ENCODE measurements at regions not wholly inside any gene's neighbourhood (a gene's known extent, or its start where the extent isn't known, plus 50 kb on each side); places are given as distances from the start of the nearest gene placed in this dataset.

DNA sequence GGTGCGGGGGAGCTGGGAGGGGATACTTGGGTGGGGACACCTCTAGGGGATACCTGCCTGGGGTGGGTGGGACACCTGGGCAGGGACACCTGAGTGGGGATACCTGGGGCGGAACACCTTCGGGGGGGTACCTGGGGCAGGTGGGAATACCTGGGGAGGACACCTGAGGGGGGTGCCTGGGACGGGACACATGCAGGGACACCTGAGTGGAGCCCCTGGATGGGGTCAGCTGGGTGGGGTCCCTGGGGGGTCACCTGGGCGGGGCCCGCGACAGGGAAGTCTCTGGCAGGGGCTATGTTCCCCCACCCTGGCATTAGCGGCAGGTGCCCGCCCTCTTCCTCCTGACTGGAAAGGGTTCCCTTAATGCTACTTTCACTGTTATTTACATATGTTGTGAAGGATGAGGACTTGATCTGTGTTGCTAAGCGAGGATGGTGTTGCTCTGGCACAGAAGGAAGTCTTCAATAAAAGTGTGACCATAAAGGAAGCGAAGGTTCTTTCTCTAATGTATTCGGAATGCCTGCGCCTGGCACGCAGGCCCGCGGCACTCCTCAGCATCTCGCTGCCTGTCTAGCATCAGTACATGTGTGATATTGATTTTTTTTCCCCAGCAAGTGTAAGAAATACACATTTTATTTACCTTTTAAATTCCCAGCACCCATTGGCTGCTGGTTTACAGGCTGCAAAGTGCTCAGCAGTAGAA, 801.7 kb downstream of the BRD1 start:
- TF ChIP-seq PPARA (CRISPR knock-in tag; IDR thresholded peaks at IDR 0.05; ENCODE audit: borderline replicate concordance) (no peak), ZC3H10 (CRISPR knock-in tag; IDR thresholded peaks at IDR 0.05) (no peak), ZNF8 (CRISPR knock-in tag; IDR thresholded peaks at IDR 0.05) (no peak), OSR1 (CRISPR knock-in tag; IDR thresholded peaks at IDR 0.05) (no peak), GLIS3 (CRISPR knock-in tag; IDR thresholded peaks at IDR 0.05) (no peak), ZNF70 (CRISPR knock-in tag; IDR thresholded peaks at IDR 0.05) (no peak), TOX (CRISPR knock-in tag; IDR thresholded peaks at IDR 0.05; ENCODE audit: borderline replicate concordance) (no peak), ZFP3 (CRISPR knock-in tag; IDR thresholded peaks at IDR 0.05) (no peak)
- ATAC-seq, result no peak

- no peak for ATAC-seq
- TF ChIP-seq OSR1 (CRISPR knock-in tag; IDR thresholded peaks at IDR 0.05) (no peak), ZFP3 (CRISPR knock-in tag; IDR thresholded peaks at IDR 0.05) (no peak), ZFP30 (CRISPR knock-in tag; IDR thresholded peaks at IDR 0.05) (no peak), PPARA (CRISPR knock-in tag; IDR thresholded peaks at IDR 0.05; ENCODE audit: borderline replicate concordance) (no peak), ZNF565 (CRISPR knock-in tag; conservative IDR thresholded peaks at IDR 0.05; ENCODE audit: low read depth) (no peak), TOX (CRISPR knock-in tag; IDR thresholded peaks at IDR 0.05; ENCODE audit: borderline replicate concordance) (no peak)
Observed at GRCh38 chr22:49024775-49025440, 802.8 kb downstream of the BRD1 start.

GRCh38 chr22:49023879-49024774, 803.5 kb downstream of the BRD1 start:
- ATAC-seq, result no peak
- no peak for TF ChIP-seq TCF4 (CRISPR knock-in tag; IDR thresholded peaks at IDR 0.05; ENCODE audit: borderline replicate concordance)
- TF ChIP-seq POU6F1 (CRISPR knock-in tag; IDR thresholded peaks at IDR 0.05; ENCODE audit: borderline replicate concordance, low read depth), result no peak

DNA sequence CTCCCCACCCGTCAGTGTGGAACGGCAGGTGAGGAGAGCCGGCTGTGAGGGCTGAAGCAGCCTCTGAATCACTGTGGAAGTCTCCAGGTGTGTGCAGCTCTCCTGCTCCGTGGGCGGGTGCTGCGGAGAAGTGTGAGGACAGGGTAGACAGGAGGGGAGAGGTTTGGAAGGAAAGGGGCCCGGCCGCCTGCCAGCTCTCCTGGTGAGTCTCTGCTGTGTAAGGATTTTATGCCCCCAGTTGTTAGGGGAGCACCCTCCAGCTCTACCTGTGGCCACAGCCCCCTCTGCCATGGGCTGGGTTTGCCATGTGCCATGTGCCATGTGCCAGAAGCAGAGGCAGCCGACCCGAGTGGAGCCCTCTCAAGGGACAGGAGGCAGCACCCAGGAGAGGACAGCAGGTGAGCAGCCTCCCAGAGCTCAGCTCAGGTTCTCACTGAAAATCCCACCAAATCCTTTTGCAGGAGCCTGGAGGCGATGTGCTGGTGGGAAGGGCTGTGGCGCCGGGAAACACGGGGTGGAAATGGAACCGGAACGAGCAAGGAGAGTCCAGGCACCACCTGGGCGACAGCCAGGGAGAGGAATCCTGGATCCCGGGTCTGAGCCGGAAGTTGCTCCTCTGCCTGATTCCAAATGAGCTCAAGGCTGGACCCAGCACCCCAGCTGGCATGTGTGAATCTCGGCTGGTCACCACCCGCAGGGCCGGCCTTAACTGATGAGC, 804.4 kb downstream of the BRD1 start:
- ATAC-seq, result no peak
- TF ChIP-seq ZFP30 (CRISPR knock-in tag; IDR thresholded peaks at IDR 0.05), result no peak
- TF ChIP-seq POU6F1 (CRISPR knock-in tag; IDR thresholded peaks at IDR 0.05; ENCODE audit: borderline replicate concordance, low read depth), result no peak
- no peak for TF ChIP-seq ZFP3 (CRISPR knock-in tag; IDR thresholded peaks at IDR 0.05)
- TF ChIP-seq, protein P1, sequence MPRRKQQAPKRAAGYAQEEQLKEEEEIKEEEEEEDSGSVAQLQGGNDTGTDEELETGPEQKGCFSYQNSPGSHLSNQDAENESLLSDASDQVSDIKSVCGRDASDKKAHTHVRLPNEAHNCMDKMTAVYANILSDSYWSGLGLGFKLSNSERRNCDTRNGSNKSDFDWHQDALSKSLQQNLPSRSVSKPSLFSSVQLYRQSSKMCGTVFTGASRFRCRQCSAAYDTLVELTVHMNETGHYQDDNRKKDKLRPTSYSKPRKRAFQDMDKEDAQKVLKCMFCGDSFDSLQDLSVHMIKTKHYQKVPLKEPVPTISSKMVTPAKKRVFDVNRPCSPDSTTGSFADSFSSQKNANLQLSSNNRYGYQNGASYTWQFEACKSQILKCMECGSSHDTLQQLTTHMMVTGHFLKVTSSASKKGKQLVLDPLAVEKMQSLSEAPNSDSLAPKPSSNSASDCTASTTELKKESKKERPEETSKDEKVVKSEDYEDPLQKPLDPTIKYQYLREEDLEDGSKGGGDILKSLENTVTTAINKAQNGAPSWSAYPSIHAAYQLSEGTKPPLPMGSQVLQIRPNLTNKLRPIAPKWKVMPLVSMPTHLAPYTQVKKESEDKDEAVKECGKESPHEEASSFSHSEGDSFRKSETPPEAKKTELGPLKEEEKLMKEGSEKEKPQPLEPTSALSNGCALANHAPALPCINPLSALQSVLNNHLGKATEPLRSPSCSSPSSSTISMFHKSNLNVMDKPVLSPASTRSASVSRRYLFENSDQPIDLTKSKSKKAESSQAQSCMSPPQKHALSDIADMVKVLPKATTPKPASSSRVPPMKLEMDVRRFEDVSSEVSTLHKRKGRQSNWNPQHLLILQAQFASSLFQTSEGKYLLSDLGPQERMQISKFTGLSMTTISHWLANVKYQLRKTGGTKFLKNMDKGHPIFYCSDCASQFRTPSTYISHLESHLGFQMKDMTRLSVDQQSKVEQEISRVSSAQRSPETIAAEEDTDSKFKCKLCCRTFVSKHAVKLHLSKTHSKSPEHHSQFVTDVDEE (CRISPR knock-in tag; IDR thresholded peaks at IDR 0.05), result no peak
- TF ChIP-seq ISL1 (CRISPR knock-in tag; IDR thresholded peaks at IDR 0.05), result no peak
- TF ChIP-seq CSDC2 (CRISPR knock-in tag; IDR thresholded peaks at IDR 0.05), result no peak
- no peak for TF ChIP-seq ARNTL (CRISPR knock-in tag; IDR thresholded peaks at IDR 0.05; ENCODE audit: borderline replicate concordance, low read depth)
- TF ChIP-seq, protein P2, sequence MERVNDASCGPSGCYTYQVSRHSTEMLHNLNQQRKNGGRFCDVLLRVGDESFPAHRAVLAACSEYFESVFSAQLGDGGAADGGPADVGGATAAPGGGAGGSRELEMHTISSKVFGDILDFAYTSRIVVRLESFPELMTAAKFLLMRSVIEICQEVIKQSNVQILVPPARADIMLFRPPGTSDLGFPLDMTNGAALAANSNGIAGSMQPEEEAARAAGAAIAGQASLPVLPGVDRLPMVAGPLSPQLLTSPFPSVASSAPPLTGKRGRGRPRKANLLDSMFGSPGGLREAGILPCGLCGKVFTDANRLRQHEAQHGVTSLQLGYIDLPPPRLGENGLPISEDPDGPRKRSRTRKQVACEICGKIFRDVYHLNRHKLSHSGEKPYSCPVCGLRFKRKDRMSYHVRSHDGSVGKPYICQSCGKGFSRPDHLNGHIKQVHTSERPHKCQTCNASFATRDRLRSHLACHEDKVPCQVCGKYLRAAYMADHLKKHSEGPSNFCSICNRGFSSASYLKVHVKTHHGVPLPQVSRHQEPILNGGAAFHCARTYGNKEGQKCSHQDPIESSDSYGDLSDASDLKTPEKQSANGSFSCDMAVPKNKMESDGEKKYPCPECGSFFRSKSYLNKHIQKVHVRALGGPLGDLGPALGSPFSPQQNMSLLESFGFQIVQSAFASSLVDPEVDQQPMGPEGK (CRISPR knock-in tag; IDR thresholded peaks at IDR 0.05; ENCODE audit: borderline replicate concordance), result no peak

All from SK-N-SH treated with all-trans-retinoic acid at 6 μM for 48 hours (cell line).